Chondrocyte (in vitro differentiated cells): ENCODE measurements at regions not wholly inside any gene's neighbourhood (a gene's known extent, or its start where the extent isn't known, plus 50 kb on each side); places are given as distances from the start of the nearest gene placed in this dataset.

Source experiments
- DNase-seq: peaks from one replicate; pipeline ENCODE4 v3.0.0; 2021; ENCODE audit warnings: mixed read lengths, low spot score
- H3K27ac Mint-ChIP-seq: one replicate; pipeline ENCODE4 v1.8.0; 2021; ENCODE audit warnings: mild to moderate bottlenecking, moderate library complexity, mixed read lengths; ENCODE audit not compliant: unreplicated experiment
- H3K27me3 Mint-ChIP-seq: 2 replicates; pipeline ENCODE4 v1.8.0; 2021; ENCODE audit warnings: low read depth, mixed read lengths
- H3K36me3 Mint-ChIP-seq: 2 replicates; pipeline ENCODE4 v1.8.0; 2021; ENCODE audit warnings: low read depth, mixed read lengths
- H3K4me1 Mint-ChIP-seq: 2 replicates; pipeline ENCODE4 v1.8.0; 2021; ENCODE audit warnings: low read depth, mild to moderate bottlenecking, mixed read lengths
- H3K4me3 Mint-ChIP-seq: one replicate; pipeline ENCODE4 v1.8.0; 2021; ENCODE audit warnings: mild to moderate bottlenecking, moderate library complexity, mixed read lengths; ENCODE audit not compliant: unreplicated experiment
- H3K9me3 Mint-ChIP-seq: 2 replicates; pipeline ENCODE4 v1.8.0; 2021; ENCODE audit warnings: low read depth, mixed read lengths
- TF ChIP-seq, protein P1 (sequence below): fragments of 200-600 bp; sonication (generic); IDR thresholded peaks from 2 replicates; pipeline ENCODE4 v1.5.0; 2021; ENCODE audit warnings: antibody characterized with exemption, mild to moderate bottlenecking, moderate library complexity

DNA sequence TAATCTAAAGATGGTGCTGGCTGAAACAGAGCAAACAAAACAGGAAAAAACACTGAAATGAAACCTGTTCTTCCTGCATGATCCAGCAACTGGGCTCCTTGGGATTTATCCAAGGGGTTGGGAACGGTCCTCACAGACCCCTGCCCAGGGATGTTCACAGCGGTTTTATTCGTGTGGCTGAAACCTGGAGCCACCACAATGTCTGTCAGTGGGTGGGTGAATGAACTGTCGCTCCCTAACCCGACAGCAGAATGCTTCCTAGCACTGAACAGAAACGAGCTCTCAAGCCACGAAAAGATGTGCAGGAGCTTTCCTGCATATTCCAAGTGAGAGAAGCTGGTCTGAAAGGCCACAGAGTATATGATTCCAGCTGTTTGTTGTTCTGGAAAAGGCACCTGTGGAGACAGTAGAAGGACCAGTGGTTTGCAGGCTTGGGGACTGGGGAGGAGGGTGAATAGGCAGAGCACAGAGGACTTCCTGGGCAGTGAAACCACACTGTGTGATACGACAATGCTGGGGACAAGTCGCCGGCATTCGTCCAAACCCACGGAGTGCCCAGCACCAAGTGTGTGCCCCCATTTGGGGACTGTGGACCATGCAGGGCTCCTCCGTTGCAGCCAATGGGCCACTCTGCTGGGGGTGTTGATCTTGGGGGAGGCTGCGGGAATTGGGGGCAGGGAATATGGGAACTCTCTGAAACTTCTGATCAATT is 73.9 kb downstream of the TEX29 start:
- H3K4me3 Mint-ChIP-seq: no peak overlapping the region
- no peaks in the 10 kb centered on the region for H3K4me1 Mint-ChIP-seq
- no peak overlapping the region for H3K27ac Mint-ChIP-seq
- DNase-seq: no peak
- H3K9me3 Mint-ChIP-seq: peaks cover 3% of the 10 kb centered on the region
- TF ChIP-seq, protein P1, sequence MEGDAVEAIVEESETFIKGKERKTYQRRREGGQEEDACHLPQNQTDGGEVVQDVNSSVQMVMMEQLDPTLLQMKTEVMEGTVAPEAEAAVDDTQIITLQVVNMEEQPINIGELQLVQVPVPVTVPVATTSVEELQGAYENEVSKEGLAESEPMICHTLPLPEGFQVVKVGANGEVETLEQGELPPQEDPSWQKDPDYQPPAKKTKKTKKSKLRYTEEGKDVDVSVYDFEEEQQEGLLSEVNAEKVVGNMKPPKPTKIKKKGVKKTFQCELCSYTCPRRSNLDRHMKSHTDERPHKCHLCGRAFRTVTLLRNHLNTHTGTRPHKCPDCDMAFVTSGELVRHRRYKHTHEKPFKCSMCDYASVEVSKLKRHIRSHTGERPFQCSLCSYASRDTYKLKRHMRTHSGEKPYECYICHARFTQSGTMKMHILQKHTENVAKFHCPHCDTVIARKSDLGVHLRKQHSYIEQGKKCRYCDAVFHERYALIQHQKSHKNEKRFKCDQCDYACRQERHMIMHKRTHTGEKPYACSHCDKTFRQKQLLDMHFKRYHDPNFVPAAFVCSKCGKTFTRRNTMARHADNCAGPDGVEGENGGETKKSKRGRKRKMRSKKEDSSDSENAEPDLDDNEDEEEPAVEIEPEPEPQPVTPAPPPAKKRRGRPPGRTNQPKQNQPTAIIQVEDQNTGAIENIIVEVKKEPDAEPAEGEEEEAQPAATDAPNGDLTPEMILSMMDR: no peak
- no peaks in the 10 kb centered on the region for H3K36me3 Mint-ChIP-seq
- peaks cover 11% of the 10 kb centered on the region for H3K27me3 Mint-ChIP-seq

DNA sequence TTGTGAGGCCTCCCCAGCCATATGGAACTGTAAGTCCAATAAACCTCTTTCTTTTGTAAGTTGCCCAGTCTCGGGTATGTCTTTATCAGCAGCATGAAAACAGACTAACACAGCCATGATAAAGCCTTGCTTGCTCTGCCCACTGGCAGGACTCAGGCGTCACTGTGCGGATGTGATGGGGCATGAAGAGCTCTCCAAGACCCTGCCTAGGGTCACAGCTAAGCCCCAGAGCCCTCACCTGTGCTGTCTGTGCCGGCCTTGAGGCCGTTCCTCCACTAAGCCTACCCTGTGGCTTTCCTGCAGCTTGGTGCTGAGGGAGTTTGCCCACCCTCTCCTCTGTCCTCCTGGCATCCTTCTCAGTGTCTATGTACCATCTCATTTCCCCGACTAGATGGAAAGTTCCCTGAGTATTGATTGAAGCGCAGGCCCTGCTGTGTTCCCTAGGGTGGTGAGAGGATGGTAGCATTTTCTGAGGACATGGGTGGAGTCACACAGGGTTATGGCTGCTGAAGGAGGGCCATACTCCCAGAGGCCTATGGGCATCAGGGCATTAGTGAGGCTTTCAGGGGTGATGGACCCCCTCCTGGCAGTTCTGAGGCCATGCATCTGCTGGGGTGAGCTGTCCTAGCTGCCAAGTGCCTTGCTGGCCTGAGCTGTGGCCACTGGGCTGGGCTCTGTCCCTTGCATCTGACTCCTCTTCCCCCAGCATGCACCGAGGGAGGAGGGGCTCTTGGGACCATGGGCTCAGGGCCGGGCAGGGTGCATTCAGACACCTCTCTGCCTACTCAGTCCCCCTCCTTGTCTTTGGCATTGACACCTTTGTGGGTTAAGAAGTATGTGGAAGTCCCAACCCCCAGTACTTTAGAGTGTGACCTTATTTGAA is 75.3 kb downstream of the TEX29 start:
- no peak overlapping the region for H3K27ac Mint-ChIP-seq
- peaks cover 4% of the 10 kb centered on the region for H3K9me3 Mint-ChIP-seq
- H3K27me3 Mint-ChIP-seq: peaks cover 18% of the 10 kb centered on the region
- no peaks in the 10 kb centered on the region for H3K36me3 Mint-ChIP-seq
- TF ChIP-seq, protein P1: no peak
- no peak overlapping the region for H3K4me3 Mint-ChIP-seq
- DNase-seq: no peak
- H3K4me1 Mint-ChIP-seq: no peaks in the 10 kb centered on the region

DNA sequence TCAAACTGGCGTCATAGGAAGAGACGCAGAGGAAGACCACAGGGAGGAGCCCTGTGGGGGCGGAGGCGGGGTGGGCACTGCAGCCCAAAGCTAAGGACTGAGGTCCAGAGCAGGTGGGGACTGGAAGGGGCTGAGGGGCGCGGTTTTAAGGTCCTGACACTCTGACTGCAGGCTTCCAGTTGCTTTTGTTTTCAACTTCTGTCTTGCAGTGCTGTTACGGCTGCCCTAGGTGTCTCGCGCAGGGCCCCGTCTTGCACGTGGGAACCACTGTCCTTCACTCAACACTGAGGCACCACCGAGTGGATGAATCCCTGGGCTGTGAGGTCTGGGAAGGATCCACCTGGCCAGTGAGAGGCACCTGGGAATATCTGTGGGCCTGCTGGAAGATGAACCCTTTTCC is 76.0 kb downstream of the TEX29 start:
- TF ChIP-seq, protein P1: no peak
- Mint-ChIP-seq H3K36me3 (no peaks in the 10 kb centered on the region), H3K27me3 (peaks cover 23% of the 10 kb centered on the region), H3K4me1 (no peaks in the 10 kb centered on the region), H3K27ac (no peak overlapping the region), H3K9me3 (peaks cover 8% of the 10 kb centered on the region), H3K4me3 (no peak overlapping the region)
- DNase-seq: no peak

DNA sequence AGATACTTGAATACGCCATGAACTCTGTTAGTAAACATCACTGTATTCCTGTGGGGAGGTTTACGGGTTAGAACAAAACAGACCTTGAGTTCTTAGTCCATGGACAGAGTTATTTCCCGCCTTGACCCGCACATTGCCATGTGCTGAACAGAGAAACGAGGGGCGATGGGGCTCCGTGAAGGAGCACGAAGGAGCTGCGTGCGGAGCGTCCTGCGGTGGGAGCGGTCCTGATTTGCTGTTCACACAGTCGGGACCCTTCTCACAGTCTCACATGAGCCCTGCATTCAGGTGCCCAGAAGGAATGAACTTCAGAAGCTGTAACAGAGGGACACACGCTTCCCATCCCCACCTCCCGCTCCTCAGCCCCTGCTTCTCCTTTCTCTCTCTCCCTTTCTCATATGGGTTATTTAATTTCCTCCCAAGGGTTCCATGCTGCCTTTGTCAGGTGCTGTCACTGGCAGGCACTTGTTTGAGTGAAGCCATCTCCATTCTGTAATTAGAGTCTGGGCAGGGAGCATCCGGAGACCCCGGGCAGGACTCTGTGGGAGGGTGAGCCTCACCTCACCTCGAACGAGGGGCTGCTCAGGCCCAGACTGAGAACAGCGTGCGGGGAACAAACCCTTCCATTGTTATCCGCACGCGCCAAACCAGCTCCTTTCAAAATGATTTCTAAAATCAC is 76.9 kb downstream of the TEX29 start:
- no peaks in the 10 kb centered on the region for H3K4me1 Mint-ChIP-seq
- H3K27me3 Mint-ChIP-seq: peaks cover 27% of the 10 kb centered on the region
- H3K4me3 Mint-ChIP-seq: no peak overlapping the region
- no peaks in the 10 kb centered on the region for H3K36me3 Mint-ChIP-seq
- no peak for DNase-seq
- H3K9me3 Mint-ChIP-seq: peaks cover 8% of the 10 kb centered on the region
- H3K27ac Mint-ChIP-seq: no peak overlapping the region
- TF ChIP-seq, protein P1: no peak

DNA sequence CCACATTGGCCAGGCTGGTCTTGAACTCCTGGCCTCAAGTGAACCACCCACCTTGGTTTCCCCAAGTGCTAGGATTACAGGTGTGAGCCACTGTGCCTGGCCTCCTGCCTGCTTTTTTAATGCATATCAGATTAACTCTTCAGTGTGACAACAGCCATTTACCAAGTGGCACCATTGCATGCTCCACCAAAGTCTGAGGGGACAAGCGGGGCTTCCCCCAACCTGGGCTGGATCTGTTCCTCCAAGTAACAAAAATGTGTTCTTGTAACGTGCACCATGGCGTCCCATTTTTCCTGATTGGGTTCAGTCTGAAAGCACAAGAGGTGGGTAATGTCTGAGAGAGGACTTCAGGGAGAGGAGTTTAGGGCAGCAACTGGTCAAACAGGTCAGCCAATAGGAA is 77.8 kb downstream of the TEX29 start:
- Mint-ChIP-seq H3K4me1 (no peaks in the 10 kb centered on the region), H3K27me3 (peaks cover 30% of the 10 kb centered on the region), H3K4me3 (no peak overlapping the region), H3K9me3 (peaks cover 8% of the 10 kb centered on the region), H3K36me3 (no peaks in the 10 kb centered on the region), H3K27ac (no peak overlapping the region)
- TF ChIP-seq, protein P1: no peak
- DNase-seq: no peak
